Activated B cell treated with CpG ODN at 0.5 μM for 24 hours (primary cell): ENCODE measurements at regions not wholly inside any gene's neighbourhood (a gene's known extent, or its start where the extent isn't known, plus 50 kb on each side); places are given as distances from the start of the nearest gene placed in this dataset.

ENCODE experiments used
- ATAC-seq: fragments of 200-7000 bp; cut with Tn5 transposase; one replicate; pipeline ENCODE4 v1.10.0; 2021; ENCODE audit warnings: low read depth, mild to moderate bottlenecking, moderate library complexity
- CTCF ChIA-PET: fragments of 350-600 bp; sonication (Branson Sonifier 250); formaldehyde crosslinking; loops from one replicate; lab custom pipeline; 2021; ENCODE audit warnings: antibody characterized with exemption; lab: Charles Lee
- POLR2A ChIA-PET: fragments of 350-600 bp; sonication (Branson Sonifier 250); formaldehyde crosslinking; loops from one replicate; lab custom pipeline; 2021; ENCODE audit warnings: antibody characterized with exemption; lab: Charles Lee
- DNase-seq: peaks from one replicate; pipeline ENCODE4 v3.0.0; 2022
- H3K27ac Mint-ChIP-seq: one replicate; pipeline ENCODE4 v1.8.0; 2020; ENCODE audit warnings: mixed read lengths
- H3K27me3 Mint-ChIP-seq: one replicate; pipeline ENCODE4 v1.8.0; 2021; ENCODE audit warnings: mixed read lengths
- H3K36me3 Mint-ChIP-seq: one replicate; pipeline ENCODE4 v1.8.0; 2021; ENCODE audit warnings: low read depth, mixed read lengths
- H3K4me1 Mint-ChIP-seq: one replicate; pipeline ENCODE4 v1.8.0; 2021; ENCODE audit warnings: mixed read lengths
- H3K4me3 Mint-ChIP-seq: one replicate; pipeline ENCODE4 v1.8.0; 2020; ENCODE audit warnings: mild to moderate bottlenecking, mixed read lengths
- H3K9me3 Mint-ChIP-seq: one replicate; pipeline ENCODE4 v1.8.0; 2020; ENCODE audit warnings: mixed read lengths
- CTCF ChIP-seq: fragments of 200-600 bp; IDR thresholded peaks from one replicate; pipeline ENCODE4 v1.8.0; 2022; ENCODE audit warnings: antibody characterized with exemption, mild to moderate bottlenecking
- intact Hi-C: fragments of 100-400 bp; cut with micrococcal nuclease; formaldehyde crosslinking; loops from one replicate; pipeline ENCODE4 v1.15.1; 2024

- Mint-ChIP-seq H3K9me3 (no peaks in the 10 kb centered on the region), H3K27me3 (peaks cover 50% of the 10 kb centered on the region), H3K4me1 (peaks cover 38% of the 10 kb centered on the region), H3K27ac (no peak overlapping the region), H3K4me3 (no peak overlapping the region), H3K36me3 (no peaks in the 10 kb centered on the region)
- ChIA-PET CTCF (interaction anchor here (0.8 to 2.8 kb wide), 3 partner anchors 9 to 444 kb away, joined by 3 to 8 read pairs (median 6); no protein-coding TSS in a partner anchor), POLR2A (interaction anchor here (1.1 kb wide), 1 partner anchor 166 kb away, joined by 3 read pairs; no protein-coding TSS in a partner anchor)
- intact Hi-C loops, result loop anchor here (10.0 kb wide), 1 partner anchor 447 kb away; no protein-coding TSS in a partner anchor
- ATAC-seq (no peak), DNase-seq (no peak)
- TF ChIP-seq CTCF, result no peak
Measured at GRCh38 chr7:155371331-155371883, 73.7 kb downstream of the INSIG1 start.

GRCh38 chr7:155371884-155372781 lies 74.5 kb downstream of the INSIG1 start:
- CTCF ChIA-PET, result interaction anchor here (0.8 to 2.8 kb wide), 5 partner anchors 9 to 445 kb away, joined by 3 to 10 read pairs (median 6); no protein-coding TSS in a partner anchor
- H3K36me3 Mint-ChIP-seq, result no peaks in the 10 kb centered on the region
- ATAC-seq, result peak; percentile 70
- POLR2A ChIA-PET, result interaction anchor here (1.0 to 1.1 kb wide), 2 partner anchors 15 to 167 kb away, joined by 3 read pairs; no protein-coding TSS in a partner anchor
- TF ChIP-seq CTCF, result no peak
- DNase-seq, result peak; percentile 43
- peaks cover 56% of the 10 kb centered on the region for H3K27me3 Mint-ChIP-seq
- H3K27ac Mint-ChIP-seq, result no peak overlapping the region
- H3K4me3 Mint-ChIP-seq, result peak overlapping the region; percentile 86
- H3K9me3 Mint-ChIP-seq, result no peaks in the 10 kb centered on the region
- intact Hi-C loops, result loop anchor here (10.0 kb wide), 1 partner anchor 447 kb away; no protein-coding TSS in a partner anchor
- peaks cover 38% of the 10 kb centered on the region for H3K4me1 Mint-ChIP-seq

- Mint-ChIP-seq H3K36me3 (no peaks in the 10 kb centered on the region), H3K4me3 (peak overlapping the region; percentile 86), H3K9me3 (no peaks in the 10 kb centered on the region), H3K4me1 (peaks cover 43% of the 10 kb centered on the region), H3K27me3 (peaks cover 61% of the 10 kb centered on the region), H3K27ac (no peak overlapping the region)
- no peak for TF ChIP-seq CTCF
- intact Hi-C loops, result loop anchor here (10.0 kb wide), 1 partner anchor 448 kb away; no protein-coding TSS in a partner anchor
- ChIA-PET POLR2A (interaction anchor here (0.6 to 1.2 kb wide), 5 partner anchors 16 to 370 kb away, joined by 3 to 6 read pairs (median 3); partner anchors contain the start of gene PAXIP1), CTCF (interaction anchor here (1.8 to 2.8 kb wide), 3 partner anchors 29 to 445 kb away, joined by 4 to 10 read pairs (median 8); no protein-coding TSS in a partner anchor)
- DNase-seq, result no peak
- ATAC-seq, result no peak
Measured at GRCh38 chr7:155372782-155373358, 75.2 kb downstream of the INSIG1 start.

GRCh38 chr7:155373359-155374273 lies 75.9 kb downstream of the INSIG1 start:
- Mint-ChIP-seq H3K4me3 (peak overlapping the region; percentile 86), H3K27me3 (peaks cover 67% of the 10 kb centered on the region), H3K27ac (no peak overlapping the region), H3K4me1 (peaks cover 46% of the 10 kb centered on the region), H3K36me3 (no peaks in the 10 kb centered on the region), H3K9me3 (no peaks in the 10 kb centered on the region)
- no peak for ATAC-seq
- DNase-seq, result peak; percentile 30
- POLR2A ChIA-PET, result interaction anchor here (0.6 to 1.2 kb wide), 3 partner anchors 78 to 370 kb away, joined by 3 to 6 read pairs (median 4); partner anchors contain the start of gene PAXIP1
- no peak for TF ChIP-seq CTCF
- CTCF ChIA-PET, result interaction anchor here (1.8 to 2.8 kb wide), 3 partner anchors 29 to 446 kb away, joined by 4 to 10 read pairs (median 8); no protein-coding TSS in a partner anchor
- intact Hi-C loops, result loop anchor here (2.0 to 10.0 kb wide), 2 partner anchors 79 to 449 kb away; no protein-coding TSS in a partner anchor
